H7 (cell line): ENCODE measurements at regions not wholly inside any gene's neighbourhood (a gene's known extent, or its start where the extent isn't known, plus 50 kb on each side); places are given as distances from the start of the nearest gene placed in this dataset.

ENCODE experiments used
- DNase-seq: peaks from one replicate; pipeline ENCODE4 v3.0.0; 2012
- H3K27me3 ChIP-seq: 2 replicates; pipeline ENCODE4 v1.6.0; 2011; ENCODE audit warnings: mild to moderate bottlenecking, low read length; ENCODE audit not compliant: control insufficient read depth, insufficient read depth
- H3K36me3 ChIP-seq: replicated peaks from 2 replicates; pipeline ENCODE4 v1.5.1; 2011; ENCODE audit warnings: low read length; ENCODE audit not compliant: control insufficient read depth, insufficient read depth
- H3K4me3 ChIP-seq: 2 replicates; pipeline ENCODE4 v1.5.1; 2011; ENCODE audit warnings: low read depth, mild to moderate bottlenecking, control low read depth, low read length, moderate library complexity; ENCODE audit not compliant: insufficient read depth

- H3K27me3 ChIP-seq: no peaks in the 10 kb centered on the region
- H3K4me3 ChIP-seq: no peak overlapping the region
- no peak for DNase-seq
- no peaks in the 10 kb centered on the region for H3K36me3 ChIP-seq
Observed at GRCh38 chr6:148274809-148275208, 67.8 kb upstream of the SASH1 start.

GRCh38 chr6:148285205-148285604, 57.4 kb upstream of the SASH1 start:
- Histone ChIP-seq H3K27me3 (no peaks in the 10 kb centered on the region), H3K36me3 (no peaks in the 10 kb centered on the region), H3K4me3 (no peak overlapping the region)
- no peak for DNase-seq

GRCh38 chr6:148286563-148286962, 56.1 kb upstream of the SASH1 start:
- Histone ChIP-seq H3K36me3 (no peaks in the 10 kb centered on the region), H3K4me3 (no peak overlapping the region), H3K27me3 (no peaks in the 10 kb centered on the region)
- no peak for DNase-seq

GRCh38 chr6:148287623-148288333, 54.9 kb upstream of the SASH1 start:
- no peaks in the 10 kb centered on the region for H3K36me3 ChIP-seq
- no peaks in the 10 kb centered on the region for H3K27me3 ChIP-seq
- no peak for DNase-seq
- H3K4me3 ChIP-seq: no peak overlapping the region

GRCh38 chr6:148288541-148288940, 54.1 kb upstream of the SASH1 start:
- no peak for DNase-seq
- Histone ChIP-seq H3K4me3 (no peak overlapping the region), H3K36me3 (no peaks in the 10 kb centered on the region), H3K27me3 (no peaks in the 10 kb centered on the region)

GRCh38 chr6:148289153-148289552, 53.5 kb upstream of the SASH1 start:
- H3K36me3 ChIP-seq: no peaks in the 10 kb centered on the region
- H3K4me3 ChIP-seq: no peak overlapping the region
- no peaks in the 10 kb centered on the region for H3K27me3 ChIP-seq
- no peak for DNase-seq

- Histone ChIP-seq H3K4me3 (no peak overlapping the region), H3K27me3 (no peaks in the 10 kb centered on the region), H3K36me3 (no peaks in the 10 kb centered on the region)
- DNase-seq: no peak
Observed at GRCh38 chr6:148291876-148292275, 50.8 kb upstream of the SASH1 start.
